ENCODE measurements at regions not wholly inside any gene's neighbourhood (a gene's known extent, or its start where the extent isn't known, plus 50 kb on each side); places are given as distances from the start of the nearest gene placed in this dataset.
"Not testable (repeated sequence)": the region's sequence is repeated elsewhere in the genome, so short reads cannot be mapped to it uniquely, and the experiment has no call there.

GRCh38 chr18:10121786-10122515 lies 208.1 kb downstream of the VAPA start:
- DNase-seq = no peak

- no peak for DNase-seq
Measured at GRCh38 chr18:10122988-10123950, 209.5 kb downstream of the VAPA start.

DNA sequence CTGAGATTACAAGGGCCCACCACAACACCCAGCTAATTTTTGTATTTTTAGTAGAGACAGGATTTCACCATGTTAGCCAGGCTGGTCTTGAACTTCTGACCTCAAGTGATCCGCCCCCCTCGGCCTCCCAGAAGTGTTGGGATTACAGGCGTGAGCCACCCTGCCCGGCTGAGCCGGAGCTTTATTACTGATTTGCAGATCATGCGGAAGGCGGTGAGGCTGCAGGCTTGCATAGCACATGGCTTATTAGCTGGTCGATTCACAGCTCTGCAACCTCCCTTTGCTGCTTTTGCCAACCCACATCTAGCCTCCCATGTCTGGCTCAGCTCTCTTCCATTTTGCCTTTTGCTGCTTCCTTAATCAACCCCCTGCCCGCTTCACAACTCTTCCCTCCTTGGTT lies 210.3 kb downstream of the VAPA start:
- DNase-seq = no peak

- DNase-seq = no peak
Measured at GRCh38 chr18:10124557-10124956, 210.7 kb downstream of the VAPA start.

DNA sequence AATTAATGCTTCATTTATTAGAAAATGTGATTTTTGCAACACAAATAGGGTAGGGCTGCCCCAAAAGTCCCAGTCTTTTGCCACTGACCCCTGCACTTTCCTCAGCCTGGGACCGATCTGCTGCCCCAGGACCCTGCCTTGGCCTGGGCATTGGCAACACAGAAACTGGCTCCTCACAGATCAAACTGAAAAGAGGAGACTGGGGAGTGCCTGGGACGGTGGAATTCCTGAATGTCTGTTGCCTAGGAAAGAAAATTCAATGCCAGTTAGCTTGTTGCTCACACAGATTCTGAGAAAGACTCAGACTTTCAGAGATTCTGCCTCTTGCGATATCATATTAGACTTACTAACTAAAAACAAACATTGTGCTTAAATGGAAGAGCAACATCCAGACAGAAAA lies 211.2 kb downstream of the VAPA start:
- no peak for DNase-seq

DNA sequence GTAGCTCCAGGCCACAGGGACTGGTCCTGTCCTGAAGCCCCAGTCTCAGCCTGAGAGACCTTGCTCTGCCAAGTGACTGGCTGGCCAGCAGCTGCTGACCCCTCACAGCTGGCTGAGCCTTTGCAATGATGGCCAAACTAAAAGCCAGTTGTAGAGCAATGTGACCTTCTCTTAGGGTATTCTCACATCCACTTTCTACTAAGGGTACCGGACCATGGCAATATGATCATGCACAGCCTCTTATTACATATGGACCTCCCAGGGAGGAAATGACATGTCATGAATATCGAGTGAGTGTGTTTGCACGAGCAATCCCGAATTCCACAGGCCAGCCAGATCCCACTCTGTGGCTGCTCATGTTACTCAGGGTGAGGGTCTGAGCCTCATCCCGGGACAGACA lies 213.9 kb downstream of the VAPA start:
- DNase-seq = no peak

DNA sequence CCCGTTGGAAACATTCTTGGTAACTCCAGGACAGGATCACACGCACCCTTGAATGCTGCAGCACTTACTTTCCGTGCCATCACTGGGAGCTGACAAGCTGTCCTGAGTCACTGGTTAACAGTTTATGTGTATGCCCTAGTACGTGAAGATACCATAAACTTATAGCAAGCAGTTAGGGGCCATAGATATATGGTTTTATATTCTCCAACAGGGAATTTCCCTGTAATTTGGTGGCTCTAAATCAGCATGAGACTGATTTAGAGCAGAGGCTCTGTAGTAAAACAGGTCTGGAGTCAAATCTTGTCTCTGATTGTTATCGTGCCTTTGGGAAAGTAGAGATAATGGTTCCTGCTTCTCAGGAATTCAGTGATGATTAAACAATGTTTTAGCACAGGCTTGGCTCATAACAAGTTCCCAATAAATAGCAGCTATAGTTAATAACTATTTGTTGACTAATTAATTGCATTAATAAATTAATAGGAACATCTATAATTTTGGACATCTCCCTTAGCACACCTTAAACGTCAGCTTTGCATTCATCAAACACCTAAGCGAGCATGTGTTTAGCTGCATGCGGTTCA lies 215.2 kb downstream of the VAPA start:
- DNase-seq = no peak

- no peak for DNase-seq
Measured at GRCh38 chr18:10130606-10131005, 216.8 kb downstream of the VAPA start.

GRCh38 chr18:10131081-10131459 lies 217.3 kb downstream of the VAPA start:
- DNase-seq = no peak

DNA sequence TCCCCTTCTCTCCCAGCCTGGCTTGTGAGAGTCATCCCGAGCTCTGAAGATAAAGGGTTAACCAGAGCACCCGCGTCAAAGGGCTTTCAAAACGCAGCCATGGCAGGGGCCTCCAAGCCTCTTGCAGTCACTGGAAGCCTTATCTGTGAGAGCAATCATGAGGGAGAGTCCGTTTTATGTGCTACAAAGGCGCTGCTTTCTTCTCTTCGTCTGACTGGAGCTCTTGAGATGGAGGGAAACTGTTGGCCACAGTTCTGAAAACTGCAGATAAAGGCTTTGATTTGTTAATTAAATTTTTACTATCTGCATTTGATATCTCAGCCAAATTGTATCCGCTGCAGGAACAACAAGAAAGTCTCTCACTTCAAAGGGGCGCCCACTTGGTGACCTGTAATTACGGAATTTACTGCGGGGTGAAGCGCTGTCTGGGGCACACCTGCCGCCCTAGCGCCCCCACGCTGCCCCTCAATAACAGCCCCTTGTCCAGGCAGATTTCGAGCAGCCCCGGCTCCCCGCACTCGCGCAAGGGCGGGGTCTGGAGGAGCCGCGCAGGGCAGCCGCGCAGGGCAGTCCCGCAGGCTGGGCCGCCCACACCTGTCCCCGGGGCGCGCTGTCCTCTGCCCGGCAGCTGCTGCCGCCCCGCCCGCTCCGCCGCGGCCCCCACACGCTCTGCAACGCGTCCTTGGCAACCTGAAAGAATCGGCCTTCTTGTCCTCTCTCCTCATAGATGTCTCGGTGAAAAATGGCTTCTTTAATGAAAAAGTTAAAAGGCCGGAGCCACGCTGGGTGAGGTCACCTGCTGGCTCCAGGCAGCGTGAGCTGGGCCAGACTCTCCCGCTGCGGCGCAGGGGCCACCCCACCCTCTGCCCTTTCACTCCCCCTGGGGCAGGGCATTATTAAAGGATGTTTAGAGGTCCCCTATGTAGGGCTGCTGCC lies 217.9 kb downstream of the VAPA start:
- no peak for DNase-seq

GRCh38 chr18:10133516-10133915 lies 219.7 kb downstream of the VAPA start:
- no peak for DNase-seq

DNA sequence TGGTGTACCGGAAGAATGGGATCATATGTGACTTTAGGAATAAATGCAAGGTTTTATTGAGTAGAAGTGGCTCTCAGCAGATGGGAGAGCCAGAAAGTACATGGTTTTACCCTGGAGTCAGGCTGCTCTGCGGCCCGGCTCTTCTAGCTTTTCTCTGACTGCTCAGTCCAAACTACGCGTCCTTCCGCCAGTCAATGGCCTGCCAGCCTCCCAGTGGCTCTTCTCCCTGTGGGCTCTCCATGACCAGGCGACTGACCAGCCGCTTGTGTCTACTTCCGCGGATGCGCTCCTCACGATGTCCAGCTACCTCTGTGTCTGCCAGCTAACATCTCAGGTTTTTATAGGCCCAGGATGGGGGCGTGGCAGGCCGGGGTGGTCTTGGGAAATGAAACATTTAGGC lies 220.4 kb downstream of the VAPA start:
- DNase-seq = no peak

- not testable (repeated sequence) for DNase-seq
Measured at GRCh38 chr18:10134749-10135148, 220.9 kb downstream of the VAPA start.

GRCh38 chr18:10135302-10135926 lies 221.6 kb downstream of the VAPA start:
- no peak for DNase-seq

DNA sequence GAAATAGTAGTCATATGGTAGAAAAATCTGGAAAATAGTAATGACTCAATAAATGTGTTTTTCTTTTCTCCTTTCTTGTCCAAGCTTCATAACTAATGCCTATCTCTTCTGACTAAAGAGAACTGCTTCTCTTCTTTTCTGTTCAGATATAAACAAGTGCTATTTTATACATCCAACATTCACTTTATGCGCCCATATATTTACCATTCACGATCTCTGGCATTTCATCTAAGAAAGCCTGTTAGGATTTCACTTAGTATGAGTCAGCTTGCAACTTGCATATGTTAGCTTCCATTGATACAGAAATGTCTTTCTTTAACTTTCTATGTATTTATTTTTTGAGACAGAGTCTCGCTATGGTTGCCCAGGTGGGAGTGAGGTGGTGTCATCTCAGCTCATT lies 224.9 kb downstream of the VAPA start:
- no peak for DNase-seq

GRCh38 chr18:10139783-10140410 lies 226.1 kb downstream of the VAPA start:
- peak; percentile 46 for DNase-seq

GRCh38 chr18:10140461-10141282 lies 226.9 kb downstream of the VAPA start:
- no peak for DNase-seq

- no peak for DNase-seq
Measured at GRCh38 chr18:10141559-10141958, 227.7 kb downstream of the VAPA start.

DNA sequence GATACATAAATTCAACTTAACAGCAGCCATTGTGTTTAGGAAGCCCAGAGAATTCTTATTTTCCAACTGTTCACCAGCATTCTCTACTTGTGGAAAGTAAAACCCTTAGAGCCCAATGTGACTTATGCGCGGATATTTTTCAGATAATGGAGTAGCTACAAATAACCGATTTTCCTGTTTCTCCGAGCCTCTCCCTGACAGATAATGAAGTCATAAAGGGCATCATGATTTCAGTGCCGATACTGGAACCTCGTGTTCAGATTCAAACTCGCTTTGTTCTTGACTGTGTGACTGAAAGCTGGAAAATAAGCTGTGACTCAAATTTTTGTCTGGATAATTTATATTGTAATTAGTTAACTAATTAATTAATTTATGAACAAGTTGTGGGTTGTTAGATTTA lies 228.2 kb downstream of the VAPA start:
- DNase-seq = no peak

- no peak for DNase-seq
Measured at GRCh38 chr18:10142496-10143160, 228.8 kb downstream of the VAPA start.

All from amniotic stem cell (primary cell).